Neuronal stem cell (in vitro differentiated cells): ENCODE measurements at regions not wholly inside any gene's neighbourhood (a gene's known extent, or its start where the extent isn't known, plus 50 kb on each side); places are given as distances from the start of the nearest gene placed in this dataset.

Source experiments
- DNase-seq: peaks from one replicate; pipeline ENCODE4 v3.0.0-alpha.2; 2013; ENCODE audit warnings: low spot score
- H2AFZ ChIP-seq: one replicate; pipeline ENCODE4 v1.6.1; 2013; ENCODE audit warnings: mild to moderate bottlenecking, low read length, inconsistent platforms
- H2AK5ac ChIP-seq: 2 replicates; pipeline ENCODE4 v1.6.1; 2013; ENCODE audit warnings: low read depth, mild to moderate bottlenecking, inconsistent platforms, low read length, moderate library complexity, mixed read lengths
- H2BK120ac ChIP-seq: 2 replicates; pipeline ENCODE4 v1.6.1; 2013; ENCODE audit warnings: low read depth, mild to moderate bottlenecking, inconsistent platforms, low read length, moderate library complexity, mixed read lengths
- H2BK12ac ChIP-seq: one replicate; pipeline ENCODE4 v1.6.1; 2013; ENCODE audit warnings: low read length, inconsistent platforms
- H2BK15ac ChIP-seq: 2 replicates; pipeline ENCODE4 v1.6.1; 2013; ENCODE audit warnings: mild to moderate bottlenecking, low read length, inconsistent platforms, mixed read lengths
- H2BK5ac ChIP-seq: one replicate; pipeline ENCODE4 v1.6.1; 2013; ENCODE audit warnings: inconsistent platforms, mild to moderate bottlenecking, low read length, moderate library complexity
- H3K14ac ChIP-seq: one replicate; pipeline ENCODE4 v1.6.1; 2013; ENCODE audit warnings: low read length, inconsistent platforms
- H3K18ac ChIP-seq: 2 replicates; pipeline ENCODE4 v1.6.1; 2013; ENCODE audit warnings: low read length, inconsistent platforms
- H3K23ac ChIP-seq: 2 replicates; pipeline ENCODE4 v1.6.1; 2013; ENCODE audit warnings: low read depth, mild to moderate bottlenecking, mixed read lengths, low read length, inconsistent platforms; ENCODE audit not compliant: poor library complexity
- H3K27ac ChIP-seq: replicated peaks from 3 replicates; pipeline ENCODE4 v1.5.1; 2013; ENCODE audit warnings: low read length, inconsistent platforms
- H3K27me3 ChIP-seq, 3 experiments: 2 replicates each; pipeline ENCODE4 v1.6.1; 2013; ENCODE audit warnings: low read length in 3 of 3, mild to moderate bottlenecking in 2 of 3, inconsistent platforms in 1 of 3, low read depth in 1 of 3, mixed read lengths in 1 of 3, moderate library complexity in 1 of 3; ENCODE audit not compliant: control insufficient read depth in 3 of 3, insufficient read depth in 3 of 3
- H3K36me3 ChIP-seq, 2 donors: replicated peaks in 1 of 2; 2 replicates each; pipeline ENCODE4 v1.6.1; 2013; ENCODE audit warnings: low read length in 2 of 2; ENCODE audit not compliant: control insufficient read depth in 2 of 2, insufficient read depth in 2 of 2
- H3K4ac ChIP-seq: 2 replicates; pipeline ENCODE4 v1.6.1; 2013; ENCODE audit warnings: inconsistent platforms, mild to moderate bottlenecking, low read length, moderate library complexity
- H3K4me1 ChIP-seq, 2 donors: 1 replicate in 1 of 2; 2 replicates in 1 of 2; pipeline ENCODE4 v1.6.1; 2013; ENCODE audit warnings: low read length in 2 of 2, low read depth in 1 of 2; ENCODE audit not compliant: control insufficient read depth in 2 of 2, insufficient read depth in 1 of 2
- H3K4me2 ChIP-seq: one replicate; pipeline ENCODE4 v1.6.1; 2013; ENCODE audit warnings: mild to moderate bottlenecking, low read length, inconsistent platforms; ENCODE audit not compliant: insufficient read depth, poor library complexity, severe bottlenecking
- H3K4me3 ChIP-seq, 2 donors: 2 replicates each; pipeline ENCODE4 v1.5.1; 2013; ENCODE audit warnings: low read length in 2 of 2, mild to moderate bottlenecking in 2 of 2, inconsistent platforms in 1 of 2, moderate library complexity in 1 of 2
- H3K79me1 ChIP-seq: one replicate; pipeline ENCODE4 v1.6.1; 2013; ENCODE audit warnings: low read depth, mild to moderate bottlenecking, inconsistent platforms, low read length, moderate library complexity
- H3K9ac ChIP-seq: one replicate; pipeline ENCODE4 v1.6.1; 2013; ENCODE audit warnings: mild to moderate bottlenecking, low read depth, low read length, inconsistent platforms; ENCODE audit not compliant: poor library complexity
- H3K9me3 ChIP-seq, 2 donors: replicated peaks in 1 of 2; 2 replicates each; pipeline versions ENCODE3 to v1.6.1; 2013; ENCODE audit warnings: low read length in 2 of 2, mild to moderate bottlenecking in 2 of 2, inconsistent platforms in 1 of 2, low read depth in 1 of 2, mixed read lengths in 1 of 2, moderate library complexity in 1 of 2; ENCODE audit not compliant: control insufficient read depth in 2 of 2, insufficient read depth in 1 of 2
- H4K8ac ChIP-seq: one replicate; pipeline ENCODE4 v1.6.1; 2013; ENCODE audit warnings: low read depth, mild to moderate bottlenecking, inconsistent platforms, low read length, moderate library complexity
- H4K91ac ChIP-seq: one replicate; pipeline ENCODE4 v1.6.1; 2013; ENCODE audit warnings: low read length, low read depth, mild to moderate bottlenecking, inconsistent platforms; ENCODE audit not compliant: poor library complexity
- WGBS, 2 donors: extraction: QIAGEN DNeasy Blood & Tissue Kit; methylation state at CpG; one replicate each; pipeline ENCODE4 v1.1.7; 2013; ENCODE audit warnings: missing lambda C conversion rate in 2 of 2, mixed read lengths in 1 of 2; ENCODE audit not compliant: insufficient read length in 2 of 2, insufficient replicate concordance in 1 of 2; ENCODE audit errors: extremely low coverage in 2 of 2; 5-methylcytosine and 5-hydroxymethylcytosine counted together

- Histone ChIP-seq H2BK12ac (no peak overlapping the region), H2BK5ac (no peak overlapping the region), H3K14ac (no peak overlapping the region), H3K27ac (no peak overlapping the region), H3K9me3 (no peaks in the 10 kb centered on the region), H3K9ac (no peak overlapping the region), H3K4me1 (peaks cover 0 to 3% of the 10 kb centered on the region in 2 donors), H2AK5ac (no peak overlapping the region), H4K91ac (no peak overlapping the region), H3K4me2 (no peak overlapping the region), H4K8ac (no peak overlapping the region), H3K4ac (no peak overlapping the region), H3K79me1 (no peaks in the 10 kb centered on the region), H3K27me3 (no peaks in the 10 kb centered on the region), H2BK120ac (no peak overlapping the region), H2AFZ (no peak overlapping the region), H2BK15ac (no peak overlapping the region), H3K18ac (no peak overlapping the region), H3K4me3 (no peak overlapping the region), H3K23ac (no peak overlapping the region), H3K36me3 (no peaks in the 10 kb centered on the region)
- no CpG with 5 or more reads among the region's 1 CpG for WGBS, 2 donors
- DNase-seq, result no peak
These were observed 231.0 kb downstream of the NRIP1 start for GRCh38 chr21:14833666-14834351.

DNA sequence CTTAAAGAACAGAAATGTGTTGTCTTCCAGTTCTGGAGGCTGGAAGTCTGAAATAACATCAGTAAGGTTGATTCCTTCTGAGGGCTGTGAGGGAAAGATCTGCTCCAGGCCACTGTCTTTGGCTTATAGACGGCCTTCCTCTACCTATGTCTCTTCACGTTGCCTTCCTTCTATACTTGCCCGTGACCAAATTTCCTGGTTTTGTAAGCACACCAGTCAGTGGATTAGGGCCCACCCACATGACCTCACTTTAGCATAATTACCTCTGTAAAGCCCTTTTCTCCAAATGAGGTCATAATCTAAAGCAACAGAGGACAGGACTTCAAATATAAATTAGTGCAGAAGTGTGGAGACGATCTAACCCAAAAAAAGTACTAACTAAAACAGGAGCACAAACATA, 231.6 kb downstream of the NRIP1 start:
- Histone ChIP-seq H3K4me3 (no peak overlapping the region), H4K91ac (no peak overlapping the region), H3K4me1 (peaks cover 0 to under 1% of the 10 kb centered on the region in 2 donors), H2BK5ac (no peak overlapping the region), H3K9me3 (no peaks in the 10 kb centered on the region), H2AK5ac (no peak overlapping the region), H2BK120ac (no peak overlapping the region), H3K4me2 (no peak overlapping the region), H2BK15ac (no peak overlapping the region), H3K23ac (no peak overlapping the region), H3K14ac (no peak overlapping the region), H2BK12ac (no peak overlapping the region), H4K8ac (no peak overlapping the region), H3K9ac (no peak overlapping the region), H3K27me3 (no peaks in the 10 kb centered on the region), H3K36me3 (no peaks in the 10 kb centered on the region), H3K27ac (no peak overlapping the region), H3K4ac (no peak overlapping the region), H3K79me1 (no peaks in the 10 kb centered on the region), H2AFZ (no peak overlapping the region), H3K18ac (no peak overlapping the region)
- WGBS, 2 donors, result no CpG with 5 or more reads among the region's 4 CpGs
- no peak for DNase-seq

DNA sequence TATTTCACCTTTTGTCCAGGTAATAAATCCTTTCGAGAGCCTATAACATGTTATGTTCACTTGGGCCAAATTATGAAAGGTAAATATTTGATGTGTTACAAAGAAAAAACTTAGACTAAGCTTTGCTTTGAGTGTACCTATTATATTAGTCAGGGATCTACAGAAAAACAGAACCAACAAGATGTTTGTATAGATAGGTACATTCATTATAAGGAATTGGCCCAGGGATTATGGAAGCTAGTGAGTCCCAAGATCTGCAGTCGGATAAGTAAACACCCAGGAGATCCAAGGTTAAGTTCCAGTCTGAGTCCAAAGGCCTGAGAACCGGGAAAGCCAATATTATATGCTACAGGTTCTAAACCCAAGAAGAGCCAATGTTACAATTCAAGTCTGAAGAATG, 234.5 kb downstream of the NRIP1 start:
- Histone ChIP-seq H3K9me3 (no peaks in the 10 kb centered on the region), H3K18ac (no peak overlapping the region), H3K79me1 (no peaks in the 10 kb centered on the region), H3K4me3 (no peak overlapping the region), H3K4me1 (no peaks in the 10 kb centered on the region), H4K91ac (no peak overlapping the region), H2BK5ac (no peak overlapping the region), H2AFZ (no peak overlapping the region), H3K9ac (no peak overlapping the region), H3K4ac (no peak overlapping the region), H3K27ac (no peak overlapping the region), H3K23ac (no peak overlapping the region), H2AK5ac (no peak overlapping the region), H3K4me2 (no peak overlapping the region), H2BK120ac (no peak overlapping the region), H3K27me3 (no peaks in the 10 kb centered on the region), H4K8ac (no peak overlapping the region), H2BK15ac (no peak overlapping the region), H3K14ac (no peak overlapping the region), H2BK12ac (no peak overlapping the region), H3K36me3 (no peaks in the 10 kb centered on the region)
- WGBS, 2 donors, result no CpG with 5 or more reads among the region's 3 CpGs
- no peak for DNase-seq

GRCh38 chr21:14829685-14830084, 235.1 kb downstream of the NRIP1 start:
- Histone ChIP-seq H3K14ac (no peak overlapping the region), H3K18ac (no peak overlapping the region), H3K79me1 (no peaks in the 10 kb centered on the region), H3K4me3 (no peak overlapping the region), H2BK12ac (no peak overlapping the region), H3K9ac (no peak overlapping the region), H3K9me3 (no peaks in the 10 kb centered on the region), H4K91ac (no peak overlapping the region), H3K27ac (no peak overlapping the region), H3K27me3 (no peaks in the 10 kb centered on the region), H2AK5ac (no peak overlapping the region), H2AFZ (no peak overlapping the region), H3K4me2 (no peak overlapping the region), H2BK15ac (no peak overlapping the region), H3K4me1 (no peaks in the 10 kb centered on the region), H3K4ac (no peak overlapping the region), H2BK120ac (no peak overlapping the region), H2BK5ac (no peak overlapping the region), H3K23ac (no peak overlapping the region), H3K36me3 (no peaks in the 10 kb centered on the region), H4K8ac (no peak overlapping the region)
- no peak for DNase-seq
- no CpG with 5 or more reads among the region's 3 CpGs for whole genome bisulfite sequencing, 2 donors
